ENCODE measurements at regions not wholly inside any gene's neighbourhood (a gene's known extent, or its start where the extent isn't known, plus 50 kb on each side); places are given as distances from the start of the nearest gene placed in this dataset.
"Not testable (repeated sequence)": the region's sequence is repeated elsewhere in the genome, so short reads cannot be mapped to it uniquely, and the experiment has no call there.

DNA sequence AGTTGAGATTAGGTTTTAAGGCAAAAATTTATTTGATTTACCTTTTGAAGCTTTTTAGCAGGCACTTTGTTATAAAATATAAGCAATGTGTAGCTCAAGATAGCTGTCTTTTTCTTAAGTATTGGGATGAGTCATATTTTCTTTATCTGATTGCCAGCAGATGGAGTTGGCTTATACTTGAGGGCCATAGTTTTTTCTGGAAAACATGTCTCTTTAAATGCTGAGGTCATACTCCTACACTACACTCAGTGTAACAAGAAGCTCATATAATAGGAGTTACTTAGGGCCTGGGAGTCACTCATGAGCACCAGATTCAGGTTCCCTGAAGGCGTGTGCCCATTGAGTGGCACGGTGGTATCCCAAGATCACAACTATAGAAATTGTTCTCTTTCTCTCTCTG is 579.8 kb downstream of the EDEM1 start:
- Histone ChIP-seq H3K9me3 (ENCODE audit: control insufficient read depth, insufficient read depth, low read depth, low read length) (no peaks in the 10 kb centered on the region), H3K27ac (ENCODE audit: low read depth, low read length) (no peak overlapping the region), H3K4me3 (ENCODE audit: low read depth, low read length) (no peak overlapping the region), H3K36me3 (ENCODE audit: control insufficient read depth, insufficient read depth, low read length) (no peaks in the 10 kb centered on the region), H3K27me3 (ENCODE audit: control insufficient read depth, insufficient read depth, low read length) (no peaks in the 10 kb centered on the region), H3K9ac (ENCODE audit: low read length) (no peak overlapping the region), H3K4me1 (ENCODE audit: control insufficient read depth, insufficient read depth, low read length) (no peaks in the 10 kb centered on the region)

DNA sequence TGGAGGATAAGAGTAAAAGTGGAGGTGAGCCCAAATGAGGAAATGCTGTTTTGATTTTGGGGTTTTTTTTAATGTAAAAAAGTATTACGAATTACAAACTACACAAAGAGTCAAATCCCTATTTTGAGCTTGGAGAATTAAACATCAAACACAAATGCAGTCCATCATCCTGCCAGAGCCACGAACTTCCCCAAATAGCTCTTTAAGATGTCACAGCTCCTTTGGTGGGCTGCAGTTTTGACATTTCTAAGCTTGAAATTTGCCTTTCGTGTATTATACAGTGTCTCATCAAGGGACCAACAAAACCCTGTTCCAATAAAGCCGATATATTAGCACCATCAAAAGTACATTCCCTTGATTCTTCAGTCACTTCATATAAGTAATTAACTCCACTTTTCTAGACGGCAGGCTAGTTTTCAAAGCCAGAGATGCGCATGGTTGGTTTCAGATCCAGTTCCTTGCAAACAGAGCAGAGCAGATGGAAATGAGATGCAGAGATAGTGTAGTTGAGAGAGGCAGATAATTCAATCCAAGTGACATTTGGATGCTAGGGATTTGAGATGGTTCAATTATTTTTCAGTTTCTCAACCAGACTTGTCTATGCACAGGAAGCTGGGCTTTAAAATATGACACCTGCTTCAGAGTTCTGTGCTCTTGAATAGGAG is 580.9 kb downstream of the EDEM1 start:
- Histone ChIP-seq H3K27ac (ENCODE audit: low read depth, low read length) (no peak overlapping the region), H3K4me1 (ENCODE audit: control insufficient read depth, insufficient read depth, low read length) (no peaks in the 10 kb centered on the region), H3K4me3 (ENCODE audit: low read depth, low read length) (no peak overlapping the region), H3K36me3 (ENCODE audit: control insufficient read depth, insufficient read depth, low read length) (no peaks in the 10 kb centered on the region), H3K27me3 (ENCODE audit: control insufficient read depth, insufficient read depth, low read length) (no peaks in the 10 kb centered on the region), H3K9me3 (ENCODE audit: control insufficient read depth, insufficient read depth, low read depth, low read length) (no peaks in the 10 kb centered on the region), H3K9ac (ENCODE audit: low read length) (no peak overlapping the region)

DNA sequence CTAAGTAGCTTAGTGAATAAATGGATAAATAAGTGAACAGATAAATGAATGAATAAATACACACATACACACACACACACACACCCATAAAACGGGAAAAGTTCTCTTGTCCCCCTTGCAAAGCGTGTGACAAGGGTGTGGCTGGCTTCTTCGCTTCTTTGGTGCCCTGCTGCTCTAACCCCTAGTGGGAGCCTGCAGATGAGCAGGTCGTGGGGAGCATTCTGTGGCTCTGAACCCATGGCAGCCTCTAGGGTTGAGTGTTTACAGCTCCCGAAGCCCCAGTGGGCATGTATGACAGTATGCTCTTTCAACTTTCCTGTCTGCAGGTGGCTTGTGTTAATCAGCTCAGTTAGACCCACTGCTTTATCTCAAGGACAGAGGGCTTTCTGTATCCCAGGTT is 582.3 kb downstream of the EDEM1 start:
- no peak overlapping the region for H3K9ac ChIP-seq (ENCODE audit: low read length)
- H3K36me3 ChIP-seq (ENCODE audit: control insufficient read depth, insufficient read depth, low read length) = no peaks in the 10 kb centered on the region
- no peaks in the 10 kb centered on the region for H3K4me1 ChIP-seq (ENCODE audit: control insufficient read depth, insufficient read depth, low read length)
- no peaks in the 10 kb centered on the region for H3K9me3 ChIP-seq (ENCODE audit: control insufficient read depth, insufficient read depth, low read depth, low read length)
- no peaks in the 10 kb centered on the region for H3K27me3 ChIP-seq (ENCODE audit: control insufficient read depth, insufficient read depth, low read length)
- H3K4me3 ChIP-seq (ENCODE audit: low read depth, low read length) = no peak overlapping the region
- no peak overlapping the region for H3K27ac ChIP-seq (ENCODE audit: low read depth, low read length)

DNA sequence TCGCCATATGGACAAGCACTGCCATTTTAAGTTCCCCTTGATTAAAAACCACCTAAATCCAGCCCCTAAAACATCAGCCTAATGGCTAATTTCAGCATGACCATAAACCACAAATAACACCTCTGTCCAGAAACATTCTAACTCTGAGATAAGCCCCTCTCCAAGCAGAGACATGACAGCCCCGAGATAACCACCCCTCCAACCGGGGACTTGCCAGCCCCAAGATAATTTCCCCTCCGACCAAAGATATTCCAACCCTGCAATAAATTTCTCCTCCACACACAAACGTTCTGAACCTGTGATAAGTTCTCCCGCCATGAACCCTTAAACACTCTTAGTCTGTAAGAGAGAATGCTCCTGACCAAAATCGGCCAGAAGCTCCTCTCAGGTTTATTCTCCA is 586.8 kb downstream of the EDEM1 start:
- no peaks in the 10 kb centered on the region for H3K36me3 ChIP-seq (ENCODE audit: control insufficient read depth, insufficient read depth, low read length)
- H3K27me3 ChIP-seq (ENCODE audit: control insufficient read depth, insufficient read depth, low read length) = no peaks in the 10 kb centered on the region
- H3K4me1 ChIP-seq (ENCODE audit: control insufficient read depth, insufficient read depth, low read length) = no peaks in the 10 kb centered on the region
- H3K4me3 ChIP-seq (ENCODE audit: low read depth, low read length) = no peak overlapping the region
- H3K9me3 ChIP-seq (ENCODE audit: control insufficient read depth, insufficient read depth, low read depth, low read length) = no peaks in the 10 kb centered on the region
- H3K9ac ChIP-seq (ENCODE audit: low read length) = no peak overlapping the region
- H3K27ac ChIP-seq (ENCODE audit: low read depth, low read length) = no peak overlapping the region

DNA sequence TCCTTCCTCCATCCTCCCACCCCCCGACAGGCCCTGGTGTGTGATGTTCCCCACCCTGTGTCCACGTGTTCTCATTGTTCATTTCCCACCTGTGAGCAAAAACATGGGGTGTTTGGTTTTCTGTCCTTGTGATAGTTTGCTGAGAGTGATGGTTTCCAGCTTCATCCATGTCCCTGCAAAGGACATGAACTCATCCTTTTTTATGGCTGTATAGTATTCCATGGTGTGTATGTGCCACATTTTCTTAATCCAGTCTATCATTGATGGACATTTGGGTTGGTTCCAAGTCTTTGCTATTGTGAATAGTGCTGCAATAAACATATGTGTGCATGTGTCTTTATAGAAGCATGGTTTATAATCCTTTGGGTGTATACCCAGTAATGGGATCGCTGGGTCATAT is 587.6 kb downstream of the EDEM1 start:
- not testable (repeated sequence) for H3K27ac ChIP-seq (ENCODE audit: low read depth, low read length); H3K4me3 ChIP-seq (ENCODE audit: low read depth, low read length); H3K9ac ChIP-seq (ENCODE audit: low read length); H3K27me3 ChIP-seq (ENCODE audit: control insufficient read depth, insufficient read depth, low read length); H3K4me1 ChIP-seq (ENCODE audit: control insufficient read depth, insufficient read depth, low read length); H3K9me3 ChIP-seq (ENCODE audit: control insufficient read depth, insufficient read depth, low read depth, low read length); H3K36me3 ChIP-seq (ENCODE audit: control insufficient read depth, insufficient read depth, low read length)

DNA sequence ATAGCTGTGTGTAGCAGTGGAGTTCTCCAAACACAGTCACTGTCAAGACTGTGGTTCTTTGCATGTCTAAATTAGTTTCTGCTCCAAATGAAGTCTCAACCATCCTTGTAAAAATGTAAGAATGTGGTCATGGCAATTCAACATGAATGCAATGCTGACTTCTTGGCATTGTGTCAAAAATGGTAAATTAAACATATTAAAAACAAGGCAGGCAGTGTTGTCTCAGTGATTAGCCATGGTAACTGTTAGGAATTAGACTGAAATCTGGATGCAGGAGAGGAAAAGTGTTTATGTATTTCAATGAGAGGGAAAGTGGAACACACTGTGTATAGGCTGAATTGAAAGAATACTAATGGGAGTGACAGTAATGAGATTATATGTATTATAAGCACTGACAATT is 597.2 kb downstream of the EDEM1 start:
- Histone ChIP-seq H3K4me1 (ENCODE audit: control insufficient read depth, insufficient read depth, low read length) (no peaks in the 10 kb centered on the region), H3K27me3 (ENCODE audit: control insufficient read depth, insufficient read depth, low read length) (no peaks in the 10 kb centered on the region), H3K36me3 (ENCODE audit: control insufficient read depth, insufficient read depth, low read length) (no peaks in the 10 kb centered on the region), H3K9me3 (ENCODE audit: control insufficient read depth, insufficient read depth, low read depth, low read length) (no peaks in the 10 kb centered on the region), H3K9ac (ENCODE audit: low read length) (no peak overlapping the region), H3K27ac (ENCODE audit: low read depth, low read length) (no peak overlapping the region), H3K4me3 (ENCODE audit: low read depth, low read length) (no peak overlapping the region)

DNA sequence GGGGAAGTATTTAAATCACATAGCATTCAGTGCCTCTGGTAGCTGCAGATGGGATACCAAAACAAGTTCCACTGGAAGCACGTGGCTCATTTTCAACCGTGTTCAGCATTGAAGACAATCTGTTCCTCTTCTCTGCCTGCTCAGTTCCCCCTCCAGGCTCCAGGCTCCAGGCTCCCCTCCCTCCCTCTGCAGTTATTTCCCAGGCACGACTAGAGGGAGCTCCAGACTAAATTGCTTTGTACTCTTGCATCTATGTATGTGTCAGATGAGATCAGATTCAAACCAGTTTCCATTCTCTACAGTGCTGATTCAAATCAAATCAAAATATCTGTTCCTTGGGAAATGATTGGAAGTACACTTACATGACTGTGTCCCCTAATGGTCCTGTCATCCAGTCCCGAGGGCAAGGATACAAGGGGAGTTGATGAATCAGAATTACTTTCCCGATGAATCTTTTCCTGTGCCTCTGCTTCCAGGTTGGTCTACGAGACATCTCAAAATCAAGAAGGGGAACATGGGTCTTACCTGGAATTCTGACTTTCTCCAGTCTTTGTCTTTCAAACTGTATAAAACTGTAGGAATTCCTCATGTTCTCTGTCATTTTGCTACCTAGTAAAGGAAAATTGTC is 600.5 kb downstream of the EDEM1 start:
- Histone ChIP-seq H3K4me1 (ENCODE audit: control insufficient read depth, insufficient read depth, low read length) (no peaks in the 10 kb centered on the region), H3K27ac (ENCODE audit: low read depth, low read length) (no peak overlapping the region)

DNA sequence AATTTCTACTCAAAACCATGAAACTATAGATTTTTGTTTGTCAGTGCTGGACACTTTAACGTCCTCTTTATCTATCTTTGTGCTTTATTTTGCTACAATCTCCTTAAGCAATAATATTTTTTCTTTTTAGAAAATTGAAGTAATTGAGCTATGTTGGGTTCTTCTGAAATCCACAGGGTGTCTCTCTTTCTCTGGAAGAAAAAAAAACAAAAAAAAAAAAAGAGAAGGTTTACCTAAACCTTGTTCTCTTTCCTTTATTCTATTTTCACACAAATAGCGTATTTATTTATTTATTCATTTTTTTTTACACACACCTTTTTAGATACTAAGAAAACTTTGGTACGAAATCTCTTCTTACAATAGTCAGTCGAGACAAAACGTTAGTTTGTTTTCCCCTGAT is 601.0 kb downstream of the EDEM1 start:
- Histone ChIP-seq H3K4me3 (ENCODE audit: low read depth, low read length) (no peak overlapping the region), H3K9me3 (ENCODE audit: control insufficient read depth, insufficient read depth, low read depth, low read length) (no peaks in the 10 kb centered on the region), H3K27me3 (ENCODE audit: control insufficient read depth, insufficient read depth, low read length) (no peaks in the 10 kb centered on the region), H3K36me3 (ENCODE audit: control insufficient read depth, insufficient read depth, low read length) (no peaks in the 10 kb centered on the region), H3K27ac (ENCODE audit: low read depth, low read length) (no peak overlapping the region), H3K9ac (ENCODE audit: low read length) (no peak overlapping the region), H3K4me1 (ENCODE audit: control insufficient read depth, insufficient read depth, low read length) (no peaks in the 10 kb centered on the region)

More for the DNA sequence above, 600.5 kb downstream of the EDEM1 start:
- Histone ChIP-seq H3K9ac (ENCODE audit: low read length) (no peak overlapping the region), H3K27me3 (ENCODE audit: control insufficient read depth, insufficient read depth, low read length) (no peaks in the 10 kb centered on the region), H3K36me3 (ENCODE audit: control insufficient read depth, insufficient read depth, low read length) (no peaks in the 10 kb centered on the region), H3K4me3 (ENCODE audit: low read depth, low read length) (no peak overlapping the region), H3K9me3 (ENCODE audit: control insufficient read depth, insufficient read depth, low read depth, low read length) (no peaks in the 10 kb centered on the region)

DNA sequence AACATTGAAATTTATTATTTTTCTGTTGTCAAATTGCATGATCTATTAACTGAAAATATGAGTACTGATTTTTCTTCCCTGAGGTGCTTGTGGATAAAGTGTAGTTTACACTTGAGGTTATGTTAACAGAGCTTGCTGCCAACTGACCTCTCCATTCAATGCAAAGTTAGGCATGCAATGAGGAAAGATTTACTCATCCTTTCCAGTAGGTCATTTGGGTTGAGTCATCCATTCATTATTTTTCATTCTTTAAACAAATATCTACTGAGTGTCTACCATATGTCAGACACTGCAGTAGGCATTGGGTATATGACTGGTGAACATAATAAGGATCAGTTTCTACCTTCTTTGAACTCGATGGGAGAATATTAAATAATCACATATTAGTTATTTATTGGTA is 604.1 kb downstream of the EDEM1 start:
- H3K9ac ChIP-seq (ENCODE audit: low read length) = no peak overlapping the region
- no peak overlapping the region for H3K27ac ChIP-seq (ENCODE audit: low read depth, low read length)
- H3K9me3 ChIP-seq (ENCODE audit: control insufficient read depth, insufficient read depth, low read depth, low read length) = no peaks in the 10 kb centered on the region
- H3K27me3 ChIP-seq (ENCODE audit: control insufficient read depth, insufficient read depth, low read length) = no peaks in the 10 kb centered on the region
- no peak overlapping the region for H3K4me3 ChIP-seq (ENCODE audit: low read depth, low read length)
- H3K4me1 ChIP-seq (ENCODE audit: control insufficient read depth, insufficient read depth, low read length) = no peaks in the 10 kb centered on the region
- no peaks in the 10 kb centered on the region for H3K36me3 ChIP-seq (ENCODE audit: control insufficient read depth, insufficient read depth, low read length)

DNA sequence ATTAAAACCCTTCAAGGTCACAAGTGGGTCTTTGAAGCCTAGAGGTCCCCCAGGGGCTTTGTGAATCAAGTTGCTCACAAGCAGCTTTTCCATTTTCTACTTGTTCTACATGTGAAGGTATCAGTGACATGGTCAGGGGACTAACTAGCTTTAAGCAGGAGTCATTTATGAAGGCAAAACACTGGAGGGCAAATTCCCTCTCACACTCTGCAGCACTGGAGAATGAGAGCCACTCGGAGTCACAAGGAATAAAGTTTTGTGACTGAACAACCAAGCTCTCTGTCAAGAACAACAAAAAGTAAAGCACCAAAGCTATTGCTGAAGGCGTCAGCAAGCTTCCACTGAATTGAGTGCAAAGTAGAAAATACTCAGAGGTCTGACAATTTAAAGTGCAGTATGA is 609.0 kb downstream of the EDEM1 start:
- H3K36me3 ChIP-seq (ENCODE audit: control insufficient read depth, insufficient read depth, low read length) = no peaks in the 10 kb centered on the region
- no peak overlapping the region for H3K27ac ChIP-seq (ENCODE audit: low read depth, low read length)

DNA sequence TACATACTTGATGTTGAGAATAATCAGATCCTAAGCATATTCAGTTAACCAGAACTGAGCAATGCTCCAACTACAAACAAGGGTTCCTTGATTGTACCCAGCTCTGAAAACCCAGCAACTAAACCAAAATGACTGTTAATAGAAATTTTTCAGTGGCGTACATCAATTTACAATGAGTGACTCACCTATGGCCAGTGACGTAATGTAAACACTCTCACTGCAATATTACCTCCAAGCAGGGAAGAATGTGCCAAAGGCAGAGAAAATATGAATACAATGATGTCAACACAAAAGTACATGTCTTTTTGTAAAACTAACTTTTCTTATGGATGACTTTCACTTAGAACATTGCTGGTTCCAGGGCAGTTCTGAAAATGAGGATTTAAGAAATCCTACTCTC is 611.3 kb downstream of the EDEM1 start:
- no peak overlapping the region for H3K9ac ChIP-seq (ENCODE audit: low read length)
- H3K36me3 ChIP-seq (ENCODE audit: control insufficient read depth, insufficient read depth, low read length) = no peaks in the 10 kb centered on the region
- no peak overlapping the region for H3K27ac ChIP-seq (ENCODE audit: low read depth, low read length)
- H3K27me3 ChIP-seq (ENCODE audit: control insufficient read depth, insufficient read depth, low read length) = no peaks in the 10 kb centered on the region
- H3K4me3 ChIP-seq (ENCODE audit: low read depth, low read length) = no peak overlapping the region
- no peaks in the 10 kb centered on the region for H3K9me3 ChIP-seq (ENCODE audit: control insufficient read depth, insufficient read depth, low read depth, low read length)
- H3K4me1 ChIP-seq (ENCODE audit: control insufficient read depth, insufficient read depth, low read length) = no peaks in the 10 kb centered on the region

More for the DNA sequence above, 609.0 kb downstream of the EDEM1 start:
- Histone ChIP-seq H3K27me3 (ENCODE audit: control insufficient read depth, insufficient read depth, low read length) (no peaks in the 10 kb centered on the region), H3K4me3 (ENCODE audit: low read depth, low read length) (no peak overlapping the region), H3K9ac (ENCODE audit: low read length) (no peak overlapping the region), H3K4me1 (ENCODE audit: control insufficient read depth, insufficient read depth, low read length) (no peaks in the 10 kb centered on the region), H3K9me3 (ENCODE audit: control insufficient read depth, insufficient read depth, low read depth, low read length) (no peaks in the 10 kb centered on the region)
